HEK293 (cell line): ENCODE measurements at regions not wholly inside any gene's neighbourhood (a gene's known extent, or its start where the extent isn't known, plus 50 kb on each side); places are given as distances from the start of the nearest gene placed in this dataset.

Experiments
- CTCF ChIA-PET: fragments of 350-600 bp; formaldehyde crosslinking; extraction: SDS; loops from one replicate; lab custom pipeline; 2021; ENCODE audit warnings: antibody characterized with exemption; lab: Yijun Ruan, JAX
- POLR2A ChIA-PET: fragments of 300-600 bp; formaldehyde crosslinking; extraction: SDS; loops from one replicate; lab custom pipeline; 2020; ENCODE audit warnings: antibody characterized with exemption, inconsistent platforms; lab: Yijun Ruan, JAX
- H3K27ac ChIP-seq: fragments of 200-500 bp; sonication (Bioruptor generic); 2 replicates; pipeline ENCODE4 v1.5.1; 2014; ENCODE audit warnings: low read depth, low read length, control low read depth, inconsistent platforms; ENCODE audit errors: extremely low read depth
- H3K36me3 ChIP-seq, 2 experiments: fragments of 200-500 bp in 1 of 2; sonication (Bioruptor generic) in 1 of 2; 1 replicate in 1 of 2; 2 replicates in 1 of 2; pipeline ENCODE4 v1.5.1; 2014 to 2017; ENCODE audit warnings: inconsistent platforms in 2 of 2, low read length in 2 of 2; ENCODE audit not compliant: control insufficient read depth in 2 of 2, insufficient read depth in 1 of 2
- H3K4me1 ChIP-seq: fragments of 200-500 bp; sonication (Bioruptor generic); 2 replicates; pipeline ENCODE4 v1.5.1; 2014; ENCODE audit warnings: mild to moderate bottlenecking, low read length, inconsistent platforms; ENCODE audit not compliant: control insufficient read depth, insufficient read depth
- H3K4me3 ChIP-seq: 2 replicates; pipeline ENCODE4 v1.5.1; 2011; ENCODE audit warnings: low read depth, mild to moderate bottlenecking, control low read depth, low read length, moderate library complexity
- H3K9me3 ChIP-seq: fragments of 200-500 bp; sonication (Bioruptor generic); 2 replicates; pipeline ENCODE4 v1.5.1; 2014; ENCODE audit warnings: low read depth, low read length, inconsistent platforms; ENCODE audit not compliant: control insufficient read depth, insufficient read depth
- GLI2 ChIP-seq: fragments of 450-650 bp; formaldehyde crosslinking; IDR thresholded peaks from 2 replicates; pipeline ENCODE4; 2017; ENCODE audit warnings: missing biosample characterization, missing genetic modification characterization, low read depth, borderline replicate concordance
- HOXA7 ChIP-seq: sonication (generic); formaldehyde crosslinking; IDR thresholded peaks from 2 replicates; pipeline ENCODE4 v1.8.1; 2022; ENCODE audit warnings: missing genetic modification reagents, borderline replicate concordance
- KLF17 ChIP-seq: fragments of 450-650 bp; formaldehyde crosslinking; IDR thresholded peaks from 2 replicates; pipeline ENCODE4 v1.5.1; 2016; ENCODE audit warnings: missing biosample characterization, missing genetic modification characterization
- KLF7 ChIP-seq: fragments of 450-650 bp; formaldehyde crosslinking; IDR thresholded peaks from 2 replicates; pipeline ENCODE4 v1.5.1; 2016; ENCODE audit warnings: missing biosample characterization, missing genetic modification characterization, borderline replicate concordance
- ZBTB44 ChIP-seq: fragments of 450-650 bp; IDR thresholded peaks from 2 replicates; pipeline ENCODE4 v1.5.1; 2018; ENCODE audit warnings: missing biosample characterization, mild to moderate bottlenecking, missing genetic modification characterization
- ZNF248 ChIP-seq: fragments of 450-650 bp; formaldehyde crosslinking; IDR thresholded peaks from 2 replicates; pipeline ENCODE4 v1.5.1; 2017; ENCODE audit warnings: missing biosample characterization, missing genetic modification characterization
- ZNF394 ChIP-seq: fragments of 450-650 bp; formaldehyde crosslinking; IDR thresholded peaks from 2 replicates; pipeline ENCODE4 v1.5.1; 2016; ENCODE audit warnings: missing biosample characterization, missing genetic modification characterization, mild to moderate bottlenecking, moderate library complexity, borderline replicate concordance
- ZNF416 ChIP-seq: fragments of 450-650 bp; formaldehyde crosslinking; IDR thresholded peaks from 2 replicates; pipeline ENCODE4 v1.5.1; 2016; ENCODE audit warnings: missing biosample characterization, missing genetic modification characterization
- ZNF433 ChIP-seq: fragments of 450-650 bp; formaldehyde crosslinking; IDR thresholded peaks from 2 replicates; pipeline ENCODE4 v1.5.1; 2016; ENCODE audit warnings: missing biosample characterization, missing genetic modification characterization, low read depth
- ZNF449 ChIP-seq: fragments of 450-650 bp; formaldehyde crosslinking; IDR thresholded peaks from 2 replicates; pipeline ENCODE4 v1.5.1; 2017; ENCODE audit warnings: missing biosample characterization, mild to moderate bottlenecking, missing genetic modification characterization, moderate library complexity
- ZNF514 ChIP-seq: fragments of 450-650 bp; formaldehyde crosslinking; IDR thresholded peaks from 2 replicates; pipeline ENCODE4 v1.5.1; 2016; ENCODE audit warnings: missing biosample characterization, missing genetic modification characterization
- ZNF521 ChIP-seq: fragments of 450-650 bp; formaldehyde crosslinking; IDR thresholded peaks from 2 replicates; pipeline ENCODE4 v1.5.1; 2017; ENCODE audit warnings: missing biosample characterization, mild to moderate bottlenecking, missing genetic modification characterization
- ZNF596 ChIP-seq: fragments of 450-650 bp; IDR thresholded peaks from 2 replicates; pipeline ENCODE4 v1.5.0; 2018; ENCODE audit warnings: missing biosample characterization, mild to moderate bottlenecking, missing genetic modification characterization, moderate library complexity
- ZNF610 ChIP-seq: fragments of 450-650 bp; formaldehyde crosslinking; IDR thresholded peaks from 2 replicates; pipeline ENCODE4 v1.5.1; 2016; ENCODE audit warnings: missing biosample characterization, missing genetic modification characterization, borderline replicate concordance
- ZNF843 ChIP-seq: fragments of 450-650 bp; formaldehyde crosslinking; IDR thresholded peaks from 2 replicates; pipeline ENCODE4 v1.5.1; 2016; ENCODE audit warnings: missing biosample characterization, missing genetic modification characterization
- ZSCAN5A ChIP-seq: fragments of 450-650 bp; formaldehyde crosslinking; IDR thresholded peaks from 2 replicates; pipeline ENCODE4 v1.5.1; 2016; ENCODE audit warnings: missing biosample characterization, missing genetic modification characterization

GRCh38 chr6:146955570-146955969 is 248.6 kb upstream of the STXBP5 start (continued):
- no peak for TF ChIP-seq ZNF843
- no peak for TF ChIP-seq ZNF416

GRCh38 chr6:146957181-146958093 is 246.8 kb upstream of the STXBP5 start:
- POLR2A ChIA-PET, result interaction anchor here (0.6 kb wide), 1 partner anchor 201 kb away, joined by 3 read pairs; no protein-coding TSS in a partner anchor
- Histone ChIP-seq H3K27ac (no peak overlapping the region), H3K36me3 (no peaks in the 10 kb centered on the region), H3K9me3 (no peaks in the 10 kb centered on the region), H3K4me1 (no peaks in the 10 kb centered on the region), H3K4me3 (no peak overlapping the region)
- CTCF ChIA-PET, result interaction anchor here (0.6 kb wide), 1 partner anchor 608 kb away, joined by 3 read pairs; no protein-coding TSS in a partner anchor
- TF ChIP-seq KLF17 (tag by site-specific recombination) (no peak), ZNF449 (tag by site-specific recombination) (no peak)

GRCh38 chr6:146961831-146962230 is 242.4 kb upstream of the STXBP5 start:
- no peak overlapping the region for H3K4me3 ChIP-seq
- TF ChIP-seq ZSCAN5A, result no peak
- TF ChIP-seq ZNF521 (tag by site-specific recombination), result no peak
- no peak for TF ChIP-seq ZNF610 (tag by site-specific recombination)
- no peak for TF ChIP-seq GLI2 (tag by site-specific recombination)
- TF ChIP-seq ZNF248 (tag by site-specific recombination), result no peak
- TF ChIP-seq HOXA7 (CRISPR knock-in tag), result no peak
- no peak for TF ChIP-seq ZNF433 (tag by site-specific recombination)
- TF ChIP-seq ZNF514 (tag by site-specific recombination), result no peak
- no peak for TF ChIP-seq KLF7
- TF ChIP-seq ZBTB44 (tag by site-specific recombination), result no peak
- TF ChIP-seq ZNF394 (tag by site-specific recombination), result no peak
- no peak for TF ChIP-seq ZNF596
- TF ChIP-seq, all 188 proteins: peak for 0
- no peaks in the 10 kb centered on the region for H3K36me3 ChIP-seq

More at GRCh38 chr6:146961831-146962230, 242.4 kb upstream of the STXBP5 start:
- ChIA-PET POLR2A (no interaction called here), CTCF (interaction anchor here (1.0 kb wide), 1 partner anchor 18 kb away, joined by 4 read pairs; no protein-coding TSS in a partner anchor)
- Histone ChIP-seq H3K9me3 (no peaks in the 10 kb centered on the region), H3K4me1 (no peaks in the 10 kb centered on the region), H3K27ac (no peak overlapping the region)
